Endothelial cell of umbilical vein (primary cell): ENCODE measurements at regions not wholly inside any gene's neighbourhood (a gene's known extent, or its start where the extent isn't known, plus 50 kb on each side); places are given as distances from the start of the nearest gene placed in this dataset.

Experiments used
- BruUV-seq: library from RNA; stranded (reverse); fragments of 400-500 nt; replicated peaks from 2 replicates; lab custom pipeline; 2021; lab: Mats Ljungman, UMichigan
- CTCF ChIA-PET: fragments of 300-600, 350-600 bp; sonication (Branson Sonifier 250); formaldehyde crosslinking; loops from one replicate; lab custom pipeline; 2021; ENCODE audit warnings: antibody characterized with exemption, inconsistent platforms; lab: Charles Lee
- POLR2A ChIA-PET: fragments of 300-600, 350-600 bp; sonication (Branson Sonifier 250); formaldehyde crosslinking; loops from one replicate; lab custom pipeline; 2021; ENCODE audit warnings: antibody characterized with exemption, inconsistent platforms; lab: Charles Lee
- DNase-seq: peaks from one replicate; pipeline ENCODE4 v3.0.0-alpha.2; 2011; ENCODE audit warnings: low read depth, low spot score
- FAIRE-seq: peaks from 2 replicates; lab custom pipeline; 2011; peaks lifted over from hg19 to GRCh38; lab: Jason Lieb, UNC
- H2AFZ ChIP-seq: 2 replicates; pipeline ENCODE4 v1.6.0; 2012; ENCODE audit warnings: low read depth, low read length, control low read depth, inconsistent platforms
- H3K27ac ChIP-seq: 2 replicates; pipeline ENCODE4 v1.5.1; 2011; ENCODE audit warnings: low read depth, mild to moderate bottlenecking, control low read depth, low read length, moderate library complexity; ENCODE audit not compliant: insufficient read depth
- H3K27me3 ChIP-seq, 2 experiments: 2 replicates each; pipeline versions ENCODE4 v1.6.0 to v1.6.1; 2011; ENCODE audit warnings: low read length in 2 of 2, mixed read lengths in 1 of 2; ENCODE audit not compliant: control insufficient read depth in 2 of 2, insufficient read depth in 2 of 2
- H3K36me3 ChIP-seq, 2 experiments: 2 replicates in 1 of 2; 3 replicates in 1 of 2; pipeline ENCODE4 v1.5.1; 2011; ENCODE audit warnings: low read length in 2 of 2, mild to moderate bottlenecking in 1 of 2, moderate library complexity in 1 of 2; ENCODE audit not compliant: control insufficient read depth in 2 of 2, insufficient read depth in 2 of 2; ENCODE audit errors: extremely low read depth in 1 of 2
- H3K4me1 ChIP-seq: 3 replicates; pipeline ENCODE4 v1.5.1; 2011; ENCODE audit warnings: mild to moderate bottlenecking, low read length; ENCODE audit not compliant: control insufficient read depth, insufficient read depth; ENCODE audit errors: extremely low read depth
- H3K4me2 ChIP-seq: 2 replicates; pipeline ENCODE4 v1.6.1; 2011; ENCODE audit warnings: low read length, control low read depth, mixed read lengths; ENCODE audit not compliant: insufficient read depth
- H3K4me3 ChIP-seq, 3 experiments: fragments of 200-600 bp in 1 of 3; sonication (generic), shearing (Covaris generic) in 1 of 3; replicated peaks in 1 of 3; 2 replicates each; pipeline ENCODE4 v1.5.1; 2011 to 2016; ENCODE audit warnings: control low read depth in 3 of 3, low read length in 3 of 3, mild to moderate bottlenecking in 2 of 3, inconsistent platforms in 1 of 3, low read depth in 1 of 3, moderate library complexity in 1 of 3; ENCODE audit not compliant: insufficient read depth in 1 of 3
- H3K79me2 ChIP-seq: 2 replicates; pipeline ENCODE4 v1.6.0; 2012; ENCODE audit warnings: low read length, inconsistent platforms; ENCODE audit not compliant: control insufficient read depth, insufficient read depth
- H3K9ac ChIP-seq: replicated peaks from 2 replicates; pipeline ENCODE3; 2011; ENCODE audit warnings: low read length, control low read depth; ENCODE audit not compliant: insufficient read depth; ENCODE audit errors: extremely low read depth
- H3K9me1 ChIP-seq: replicated peaks from 3 replicates; pipeline ENCODE4 v1.6.0; 2011; ENCODE audit warnings: mild to moderate bottlenecking, low read length; ENCODE audit not compliant: control insufficient read depth, insufficient read depth; ENCODE audit errors: extremely low read depth
- H3K9me3 ChIP-seq: replicated peaks from 2 replicates; pipeline ENCODE4 v1.5.1; 2012; ENCODE audit warnings: low read length, inconsistent platforms; ENCODE audit not compliant: control insufficient read depth, insufficient read depth
- H4K20me1 ChIP-seq: replicated peaks from 2 replicates; pipeline ENCODE3; 2011; ENCODE audit warnings: mild to moderate bottlenecking, low read length; ENCODE audit not compliant: control insufficient read depth, insufficient read depth; ENCODE audit errors: extremely low read depth
- CTCF ChIP-seq, 2 donors: IDR thresholded peaks; 1 replicate in 1 of 2; 2 replicates in 1 of 2; pipeline ENCODE4 v1.5.1; 2011; ENCODE audit warnings: low read length in 2 of 2, mild to moderate bottlenecking in 2 of 2, moderate library complexity in 2 of 2, control low read depth in 1 of 2, inconsistent platforms in 1 of 2, low read depth in 1 of 2; ENCODE audit not compliant: insufficient read depth in 1 of 2; ENCODE audit errors: extremely low read depth in 1 of 2
- EZH2 ChIP-seq: IDR thresholded peaks from 2 replicates; pipeline ENCODE4 v1.6.1; 2012; ENCODE audit warnings: borderline replicate concordance, low read depth, mild to moderate bottlenecking, moderate library complexity, low read length, inconsistent platforms; ENCODE audit not compliant: severe bottlenecking
- FOS ChIP-seq: IDR thresholded peaks from 2 replicates; pipeline ENCODE4 v1.6.1; 2011; ENCODE audit warnings: mild to moderate bottlenecking, low read length, moderate library complexity, borderline replicate concordance; ENCODE audit not compliant: insufficient read depth
- JUN ChIP-seq: IDR thresholded peaks from 2 replicates; pipeline ENCODE4 v1.6.1; 2011; ENCODE audit warnings: borderline replicate concordance, low read depth; ENCODE audit not compliant: insufficient read length, insufficient read depth
- MAX ChIP-seq: IDR thresholded peaks from 2 replicates; pipeline ENCODE4 v1.6.1; 2011; ENCODE audit not compliant: insufficient read depth, insufficient read length
- POLR2AphosphoS5 ChIP-seq: IDR thresholded peaks from 2 replicates; pipeline ENCODE4 v1.6.1; 2012; ENCODE audit warnings: low read depth, mild to moderate bottlenecking, control low read depth, low read length, moderate library complexity; ENCODE audit not compliant: insufficient read depth
- dilution Hi-C: fragments of 300-500 bp; cut with MboI; formaldehyde crosslinking; loops from one replicate; pipeline ENCODE4 v1.15.0; 2019; ENCODE audit warnings: low sequenced_read_pairs; ENCODE audit not compliant: extremely low pct_ligation_motif_present
- intact Hi-C: fragments of 100-400 bp; cut with micrococcal nuclease; formaldehyde crosslinking; loops from one replicate; pipeline ENCODE4 v1.10.0; 2022

DNA sequence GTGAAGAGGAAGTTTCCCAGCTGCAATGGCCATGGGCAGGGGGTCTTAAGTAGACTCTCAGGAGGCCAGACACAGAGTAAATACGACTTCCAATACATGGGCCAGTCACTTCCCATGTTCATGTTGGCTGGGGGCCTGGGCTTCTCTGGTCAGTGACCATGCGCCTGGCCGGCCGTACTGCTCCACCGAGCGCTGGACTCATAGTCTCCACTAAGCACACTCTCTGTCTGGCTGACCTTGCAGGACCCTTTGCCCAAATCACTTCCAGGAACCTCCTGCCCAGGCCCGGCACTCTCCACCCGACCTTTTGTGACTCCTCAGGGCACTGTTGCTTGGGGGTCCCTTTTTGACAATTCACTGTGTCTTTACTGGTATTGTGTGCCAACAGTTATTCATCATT lies 69.3 kb downstream of the SOWAHC start:
- BruUV-seq, result no TSS peak
- no peaks in the 10 kb centered on the region for H3K4me1 ChIP-seq
- dilution Hi-C loops (no loop called here), intact Hi-C loops (no loop called here)
- no peak overlapping the region for H3K27ac ChIP-seq
- no peak overlapping the region for H3K4me2 ChIP-seq
- no peak for FAIRE-seq
- no peaks in the 10 kb centered on the region for H4K20me1 ChIP-seq
- H2AFZ ChIP-seq, result no peak overlapping the region
- H3K9me1 ChIP-seq, result no peaks in the 10 kb centered on the region
- TF ChIP-seq JUN (no peak), CTCF (IDR thresholded peaks at IDR 0.05; ENCODE audit: extremely low read depth in 1 of 2, insufficient read depth in 1 of 2, low read depth in 1 of 2, low read length in 2 of 2) (no peak), POLR2AphosphoS5 (no peak), MAX (no peak), FOS (no peak), EZH2 (no peak)
- ChIA-PET CTCF (no interaction called here), POLR2A (no interaction called here)
- no peaks in the 10 kb centered on the region for H3K9me3 ChIP-seq
- no peak overlapping the region for H3K4me3 ChIP-seq
- peaks cover 10 to 11% of the 10 kb centered on the region in 2 experiments for H3K27me3 ChIP-seq
- no peaks in the 10 kb centered on the region for H3K79me2 ChIP-seq
- no peak overlapping the region for H3K9ac ChIP-seq
- no peaks in the 10 kb centered on the region for H3K36me3 ChIP-seq
- DNase-seq, result no peak
